COLO668 (cell line): ENCODE measurements at regions not wholly inside any gene's neighbourhood (a gene's known extent, or its start where the extent isn't known, plus 50 kb on each side); places are given as distances from the start of the nearest gene placed in this dataset.

Source experiments
- DNase-seq: peaks from one replicate; lab custom pipeline; 2025; ENCODE audit not compliant: unreplicated experiment; lab: John Stamatoyannopoulos, UW

- DNase-seq, result no peak
These were observed 98.2 kb upstream of the GNAO1 start for GRCh38 chr16:56093055-56093454.

- DNase-seq, result no peak
These were observed 101.2 kb upstream of the GNAO1 start for GRCh38 chr16:56090076-56090475.

- no peak for DNase-seq
These were observed 103.7 kb upstream of the GNAO1 start for GRCh38 chr16:56087626-56088025.

GRCh38 chr16:56081371-56081770 is 109.9 kb upstream of the GNAO1 start:
- no peak for DNase-seq

- no peak for DNase-seq
These were observed 115.4 kb upstream of the GNAO1 start for GRCh38 chr16:56075732-56076388.

GRCh38 chr16:56073508-56073907 is 117.8 kb upstream of the GNAO1 start:
- no peak for DNase-seq

- no peak for DNase-seq
These were observed 119.2 kb upstream of the GNAO1 start for GRCh38 chr16:56072096-56072495.

- no peak for DNase-seq
These were observed 122.5 kb upstream of the GNAO1 start for GRCh38 chr16:56068816-56069215.

- no peak for DNase-seq
These were observed 123.0 kb upstream of the GNAO1 start for GRCh38 chr16:56068314-56068713.

- DNase-seq, result no peak
These were observed 123.9 kb upstream of the GNAO1 start for GRCh38 chr16:56067406-56067805.

- no peak for DNase-seq
These were observed 124.7 kb upstream of the GNAO1 start for GRCh38 chr16:56066617-56067016.

- no peak for DNase-seq
These were observed 128.2 kb upstream of the GNAO1 start for GRCh38 chr16:56063111-56063510.

- DNase-seq, result no peak
These were observed 134.1 kb upstream of the GNAO1 start for GRCh38 chr16:56057151-56057550.

- no peak for DNase-seq
These were observed 140.4 kb upstream of the GNAO1 start for GRCh38 chr16:56050916-56051315.

- DNase-seq, result no peak
These were observed 142.7 kb upstream of the GNAO1 start for GRCh38 chr16:56048425-56049105.

GRCh38 chr16:56047307-56048234 is 143.7 kb upstream of the GNAO1 start:
- no peak for DNase-seq

GRCh38 chr16:56042416-56042815 is 148.9 kb upstream of the GNAO1 start:
- DNase-seq, result no peak

- DNase-seq, result peak; percentile 16
These were observed 149.6 kb upstream of the GNAO1 start for GRCh38 chr16:56041556-56042140.

- no peak for DNase-seq
These were observed 152.7 kb upstream of the GNAO1 start for GRCh38 chr16:56038564-56039098.

GRCh38 chr16:56032072-56032471 is 156.9 kb upstream of the CES5A start:
- DNase-seq, result no peak

GRCh38 chr16:56029026-56029425 is 153.9 kb upstream of the CES5A start:
- no peak for DNase-seq
